H9 (cell line): ENCODE measurements at regions not wholly inside any gene's neighbourhood (a gene's known extent, or its start where the extent isn't known, plus 50 kb on each side); places are given as distances from the start of the nearest gene placed in this dataset.
A peak's percentile ranks its signal among the peaks of the same experiment; 100 is the strongest.

Source experiments
- DNase-seq: peaks from one replicate; pipeline ENCODE4 v3.0.0-alpha.2; 2017
- H2AFZ ChIP-seq: one replicate; pipeline ENCODE4 v1.6.1; 2013; ENCODE audit warnings: mild to moderate bottlenecking, low read length, control low read depth, moderate library complexity
- H2AK5ac ChIP-seq: 2 replicates; pipeline ENCODE4 v1.6.1; 2013; ENCODE audit warnings: low read length, control low read depth, mixed read lengths; ENCODE audit not compliant: insufficient read length
- H2BK120ac ChIP-seq: one replicate; pipeline ENCODE4 v1.6.1; 2013; ENCODE audit warnings: low read depth, mild to moderate bottlenecking, low read length, control low read depth, inconsistent platforms; ENCODE audit not compliant: poor library complexity, severe bottlenecking
- H2BK12ac ChIP-seq: 2 replicates; pipeline ENCODE4 v1.6.1; 2013; ENCODE audit warnings: low read length, control low read depth, mixed read lengths, low read depth; ENCODE audit not compliant: insufficient read length
- H2BK15ac ChIP-seq: 2 replicates; pipeline ENCODE4 v1.6.1; 2013; ENCODE audit warnings: low read depth, low read length, control low read depth
- H2BK20ac ChIP-seq: one replicate; pipeline ENCODE4 v1.6.1; 2013; ENCODE audit warnings: low read depth, mild to moderate bottlenecking, low read length, control low read depth, inconsistent platforms; ENCODE audit not compliant: poor library complexity, severe bottlenecking
- H2BK5ac ChIP-seq: 2 replicates; pipeline ENCODE4 v1.6.1; 2013; ENCODE audit warnings: low read length, control low read depth, mixed read lengths; ENCODE audit not compliant: insufficient read length
- H3K14ac ChIP-seq: 2 replicates; pipeline ENCODE4 v1.6.1; 2013; ENCODE audit warnings: low read length, control low read depth; ENCODE audit not compliant: insufficient read depth
- H3K18ac ChIP-seq: 2 replicates; pipeline ENCODE4 v1.6.1; 2013; ENCODE audit warnings: low read depth, mild to moderate bottlenecking, mixed read lengths, low read length, control low read depth; ENCODE audit not compliant: insufficient read length
- H3K23ac ChIP-seq: 2 replicates; pipeline ENCODE4 v1.6.1; 2013; ENCODE audit warnings: low read length, control low read depth, mixed read lengths, low read depth; ENCODE audit not compliant: insufficient read length
- H3K23me2 ChIP-seq: 2 replicates; pipeline ENCODE4 v1.6.1; 2013; ENCODE audit warnings: low read depth, mild to moderate bottlenecking, mixed read lengths, low read length, control low read depth; ENCODE audit not compliant: insufficient read length, poor library complexity, severe bottlenecking
- H3K27ac ChIP-seq: 2 replicates; pipeline ENCODE4 v1.5.1; 2013; ENCODE audit warnings: low read length, control low read depth, mixed read lengths, low read depth; ENCODE audit not compliant: insufficient read length
- H3K27me3 ChIP-seq: 2 replicates; pipeline ENCODE4 v1.6.1; 2013; ENCODE audit warnings: low read length, control low read depth, inconsistent platforms; ENCODE audit not compliant: insufficient read depth
- H3K4ac ChIP-seq: 2 replicates; pipeline ENCODE4 v1.6.1; 2013; ENCODE audit warnings: low read depth, mild to moderate bottlenecking, control low read depth, inconsistent platforms, low read length, moderate library complexity
- H3K4me1 ChIP-seq: 2 replicates; pipeline ENCODE4 v1.6.1; 2013; ENCODE audit warnings: low read length, control low read depth, inconsistent platforms; ENCODE audit not compliant: insufficient read depth
- H3K4me2 ChIP-seq: 2 replicates; pipeline ENCODE4 v1.6.1; 2013; ENCODE audit warnings: low read length, control low read depth, mixed read lengths; ENCODE audit not compliant: insufficient read length, insufficient read depth
- H3K56ac ChIP-seq: 2 replicates; pipeline ENCODE4 v1.6.1; 2013; ENCODE audit warnings: low read depth, mild to moderate bottlenecking, mixed read lengths, low read length, control low read depth; ENCODE audit not compliant: insufficient read length
- H3K79me1 ChIP-seq: 2 replicates; pipeline ENCODE4 v1.6.1; 2013; ENCODE audit warnings: low read depth, mild to moderate bottlenecking, moderate library complexity, low read length, control low read depth, inconsistent platforms; ENCODE audit not compliant: insufficient read depth, poor library complexity, severe bottlenecking
- H3K79me2 ChIP-seq: 2 replicates; pipeline ENCODE4 v1.6.1; 2013; ENCODE audit warnings: low read length, control low read depth, inconsistent platforms; ENCODE audit not compliant: insufficient read depth
- H3K9ac ChIP-seq: 2 replicates; pipeline ENCODE4 v1.6.1; 2013; ENCODE audit warnings: low read length, control low read depth, mixed read lengths; ENCODE audit not compliant: insufficient read length; ENCODE audit errors: extremely low read depth
- H3K9me3 ChIP-seq: one replicate; pipeline ENCODE4 v1.6.1; 2013; ENCODE audit warnings: low read depth, low read length, inconsistent platforms; ENCODE audit not compliant: control insufficient read depth
- H3T11ph ChIP-seq: one replicate; pipeline ENCODE4 v1.6.1; 2013; ENCODE audit warnings: mild to moderate bottlenecking, low read length, control low read depth, inconsistent platforms
- H4K20me1 ChIP-seq: one replicate; pipeline ENCODE4 v1.6.1; 2013; ENCODE audit not compliant: control insufficient read depth, insufficient read length, insufficient read depth
- H4K5ac ChIP-seq: 2 replicates; pipeline ENCODE4 v1.6.1; 2013; ENCODE audit warnings: low read depth, mild to moderate bottlenecking, mixed read lengths, low read length, control low read depth; ENCODE audit not compliant: insufficient read length
- H4K8ac ChIP-seq: replicated peaks from 2 replicates; pipeline ENCODE4 v1.6.1; 2013; ENCODE audit warnings: low read length, control low read depth, mixed read lengths, low read depth; ENCODE audit not compliant: insufficient read length
- H4K91ac ChIP-seq: 2 replicates; pipeline ENCODE4 v1.6.1; 2013; ENCODE audit warnings: low read depth, mild to moderate bottlenecking, moderate library complexity, mixed read lengths, low read length, control low read depth; ENCODE audit not compliant: insufficient read length
- H3K27ac Mint-ChIP-seq, 3 experiments: 2 replicates in 2 of 3; 3 replicates in 1 of 3; pipeline ENCODE4 v1.8.0; 2020 to 2021; ENCODE audit warnings: mixed read lengths in 3 of 3, mild to moderate bottlenecking in 1 of 3, moderate library complexity in 1 of 3
- H3K27me3 Mint-ChIP-seq: 2 replicates; pipeline ENCODE4 v1.8.0; 2021; ENCODE audit warnings: low read depth, mild to moderate bottlenecking, moderate library complexity, mixed read lengths
- H3K36me3 Mint-ChIP-seq, 3 experiments: 2 replicates in 2 of 3; 3 replicates in 1 of 3; pipeline ENCODE4 v1.8.0; 2020 to 2021; ENCODE audit warnings: low read depth in 3 of 3, mixed read lengths in 3 of 3; ENCODE audit not compliant: insufficient read depth in 1 of 3
- H3K4me1 Mint-ChIP-seq, 2 experiments: 2 replicates each; pipeline ENCODE4 v1.8.0; 2020; ENCODE audit warnings: mixed read lengths in 2 of 2
- H3K4me3 Mint-ChIP-seq, 2 experiments: 2 replicates in 1 of 2; 3 replicates in 1 of 2; pipeline ENCODE4 v1.8.0; 2020 to 2021; ENCODE audit warnings: mild to moderate bottlenecking in 2 of 2, mixed read lengths in 2 of 2, moderate library complexity in 1 of 2
- H3K9me3 Mint-ChIP-seq, 2 experiments: 2 replicates in 1 of 2; 3 replicates in 1 of 2; pipeline ENCODE4 v1.8.0; 2020; ENCODE audit warnings: mild to moderate bottlenecking in 2 of 2, mixed read lengths in 2 of 2, moderate library complexity in 1 of 2
- TF ChIP-seq, protein P1 (sequence below): fragments of 200-600 bp; sonication (generic); conservative IDR thresholded peaks from 3 replicates; pipeline ENCODE4 v1.8.0; 2021; ENCODE audit warnings: antibody characterized with exemption, mild to moderate bottlenecking

GRCh38 chr12:19574601-19575000 lies 135.3 kb downstream of the AEBP2 start:
- Mint-ChIP-seq H3K9me3 (no peaks in the 10 kb centered on the region; a peak in 1 of 5 replicates), H3K27me3 (no peaks in the 10 kb centered on the region), H3K4me3 (no peak overlapping the region), H3K36me3 (peaks cover 1 to 6% (median 4%) of the 10 kb centered on the region in 3 experiments; a peak in 3 of 7 replicates), H3K4me1 (peaks cover 39 to 50% of the 10 kb centered on the region in 2 experiments), H3K27ac (no peak overlapping the region)
- Histone ChIP-seq H3K9me3 (no peaks in the 10 kb centered on the region), H4K20me1 (no peaks in the 10 kb centered on the region), H3K79me2 (no peaks in the 10 kb centered on the region), H2AK5ac (no peak overlapping the region), H3K4ac (no peak overlapping the region), H3K9ac (no peak overlapping the region), H2AFZ (no peak overlapping the region), H3K23ac (no peak overlapping the region), H3K18ac (no peak overlapping the region), H2BK5ac (no peak overlapping the region), H3K79me1 (no peaks in the 10 kb centered on the region), H4K5ac (no peak overlapping the region), H2BK120ac (no peak overlapping the region), H3K27ac (no peak overlapping the region), H3K4me2 (no peak overlapping the region), H3K27me3 (no peaks in the 10 kb centered on the region), H3K56ac (no peak overlapping the region), H2BK15ac (no peak overlapping the region), H2BK20ac (no peak overlapping the region), H3K14ac (no peak overlapping the region), H3T11ph (no peak overlapping the region), H3K4me1 (peaks cover 3% of the 10 kb centered on the region; the same call in 1 of the 2 replicates), H4K91ac (no peak overlapping the region), H3K23me2 (no peaks in the 10 kb centered on the region), H2BK12ac (no peak overlapping the region), H4K8ac (no peak overlapping the region)
- TF ChIP-seq, protein P1, sequence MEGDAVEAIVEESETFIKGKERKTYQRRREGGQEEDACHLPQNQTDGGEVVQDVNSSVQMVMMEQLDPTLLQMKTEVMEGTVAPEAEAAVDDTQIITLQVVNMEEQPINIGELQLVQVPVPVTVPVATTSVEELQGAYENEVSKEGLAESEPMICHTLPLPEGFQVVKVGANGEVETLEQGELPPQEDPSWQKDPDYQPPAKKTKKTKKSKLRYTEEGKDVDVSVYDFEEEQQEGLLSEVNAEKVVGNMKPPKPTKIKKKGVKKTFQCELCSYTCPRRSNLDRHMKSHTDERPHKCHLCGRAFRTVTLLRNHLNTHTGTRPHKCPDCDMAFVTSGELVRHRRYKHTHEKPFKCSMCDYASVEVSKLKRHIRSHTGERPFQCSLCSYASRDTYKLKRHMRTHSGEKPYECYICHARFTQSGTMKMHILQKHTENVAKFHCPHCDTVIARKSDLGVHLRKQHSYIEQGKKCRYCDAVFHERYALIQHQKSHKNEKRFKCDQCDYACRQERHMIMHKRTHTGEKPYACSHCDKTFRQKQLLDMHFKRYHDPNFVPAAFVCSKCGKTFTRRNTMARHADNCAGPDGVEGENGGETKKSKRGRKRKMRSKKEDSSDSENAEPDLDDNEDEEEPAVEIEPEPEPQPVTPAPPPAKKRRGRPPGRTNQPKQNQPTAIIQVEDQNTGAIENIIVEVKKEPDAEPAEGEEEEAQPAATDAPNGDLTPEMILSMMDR = peak; percentile 47; the same call in 2 of the 3 replicates
- DNase-seq = no peak
